NCI-H1092 treated with DMSO at 0.1 percent for 48 hours (cell line): ENCODE measurements at regions not wholly inside any gene's neighbourhood (a gene's known extent, or its start where the extent isn't known, plus 50 kb on each side); places are given as distances from the start of the nearest gene placed in this dataset.
A peak's percentile ranks its signal among the peaks of the same experiment; 100 is the strongest.

Experiments used
- DNase-seq: peaks from one replicate; lab custom pipeline; 2025; lab: John Stamatoyannopoulos, UW

DNA sequence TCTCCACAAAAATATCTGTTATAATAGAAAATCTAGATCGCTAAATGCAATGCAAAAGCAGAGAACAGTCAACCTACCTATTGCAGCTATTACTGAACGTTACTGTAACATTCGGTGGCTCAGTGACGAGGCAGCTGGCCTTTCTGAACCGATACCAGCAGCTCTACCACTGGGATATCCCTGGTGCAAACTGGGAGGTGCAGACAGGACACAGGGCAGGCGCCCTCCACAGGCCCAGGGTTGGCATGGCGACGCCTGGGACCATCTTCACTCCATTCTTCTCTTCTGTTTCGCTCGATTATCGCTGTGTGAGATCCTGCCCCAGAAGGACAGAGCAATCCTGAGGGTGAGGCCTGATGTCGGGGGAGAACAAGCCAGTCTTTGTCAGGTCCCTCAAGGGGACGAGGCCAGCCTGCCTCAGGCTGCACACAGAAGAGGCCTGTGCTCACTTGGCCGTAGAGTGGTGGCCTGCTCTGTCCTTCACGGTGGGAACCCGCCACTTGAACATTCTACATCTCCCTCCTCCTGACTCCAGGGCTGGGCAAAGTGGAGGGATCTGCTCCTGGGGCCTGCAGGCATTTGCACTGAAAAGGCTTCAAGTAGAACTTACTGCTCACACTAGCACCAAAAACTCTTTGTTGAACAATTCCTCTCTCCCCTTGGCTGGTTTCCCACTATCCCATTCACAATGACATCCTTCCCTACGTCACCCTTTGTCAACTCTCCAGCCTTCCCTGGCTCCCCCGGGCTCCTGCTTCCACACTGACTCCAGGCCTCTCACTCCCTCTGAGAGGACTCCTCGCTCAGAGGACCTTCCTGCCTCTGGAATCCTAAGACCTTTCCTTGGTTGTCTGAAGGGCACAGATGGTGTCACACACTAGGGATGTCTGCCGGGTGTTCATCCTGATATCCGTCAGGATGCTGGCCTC is 49.7 kb downstream of the CYRIA start:
- no peak for DNase-seq

DNA sequence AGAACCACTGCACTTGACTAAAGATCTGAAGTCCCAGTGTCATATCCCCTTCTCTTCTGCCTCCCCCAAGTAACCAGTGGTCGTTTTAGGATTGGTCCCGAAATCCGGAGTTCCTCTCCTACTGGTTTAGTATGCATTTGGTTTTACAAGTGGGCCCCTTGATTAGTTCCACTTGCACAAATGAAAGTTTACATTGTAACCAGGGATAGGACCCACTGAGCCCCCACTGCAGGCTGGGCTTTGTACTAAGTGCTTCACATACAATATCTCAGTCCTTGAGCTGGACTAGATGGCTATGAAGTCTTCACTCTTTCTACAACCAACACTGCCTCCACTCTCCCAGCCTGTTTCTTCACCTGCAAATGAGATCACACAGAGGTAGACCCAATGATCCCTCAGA is 50.4 kb downstream of the CYRIA start:
- DNase-seq = no peak

DNA sequence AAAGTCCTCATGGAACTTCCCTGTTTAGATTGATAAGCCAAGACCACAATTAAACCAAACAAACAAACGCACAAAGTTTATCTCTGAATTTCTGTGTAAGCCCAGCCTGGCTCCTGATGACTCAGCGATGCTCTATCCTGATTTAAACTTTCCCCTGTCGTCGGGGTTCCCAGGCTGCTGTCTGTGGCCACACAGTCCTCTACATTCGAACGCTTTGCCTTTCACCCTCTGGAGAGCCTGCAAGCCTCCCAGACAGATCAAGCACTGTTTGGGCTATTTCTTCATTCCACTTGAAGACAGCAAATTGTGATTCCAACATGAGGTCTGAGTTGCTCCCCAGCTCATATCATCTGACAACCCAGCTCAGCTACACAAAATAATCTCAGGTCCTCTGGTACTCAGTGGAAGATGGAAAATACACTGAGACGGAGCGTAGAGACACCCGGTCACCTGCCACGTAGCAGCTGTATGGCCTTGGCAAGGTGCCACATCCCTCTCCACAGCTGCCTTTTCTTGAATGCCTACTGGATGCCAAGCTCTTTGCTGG is 51.2 kb downstream of the CYRIA start:
- peak; percentile 4 for DNase-seq

DNA sequence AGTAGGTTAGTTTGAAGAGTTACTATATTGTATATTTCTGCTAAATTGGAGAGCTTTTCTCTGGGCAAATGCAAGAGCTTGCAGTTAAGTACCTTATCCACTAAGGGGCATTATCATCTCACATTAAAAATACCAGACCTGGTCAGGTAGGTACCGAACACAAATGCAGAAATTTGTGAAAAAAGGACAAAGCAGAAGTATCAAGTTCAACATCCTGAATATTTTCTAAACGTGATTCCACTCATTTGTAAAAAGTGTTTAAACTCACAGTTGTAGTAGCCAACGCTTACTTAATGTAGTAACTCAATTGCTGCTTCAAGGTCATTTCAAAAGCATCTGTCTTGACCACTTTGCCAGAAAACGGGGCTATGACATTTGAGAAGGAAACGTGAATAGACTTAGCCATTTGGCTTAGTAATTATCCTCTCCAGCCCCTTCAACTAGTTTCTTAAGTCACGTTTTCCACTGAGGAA is 52.1 kb downstream of the CYRIA start:
- DNase-seq = peak; percentile 21

DNA sequence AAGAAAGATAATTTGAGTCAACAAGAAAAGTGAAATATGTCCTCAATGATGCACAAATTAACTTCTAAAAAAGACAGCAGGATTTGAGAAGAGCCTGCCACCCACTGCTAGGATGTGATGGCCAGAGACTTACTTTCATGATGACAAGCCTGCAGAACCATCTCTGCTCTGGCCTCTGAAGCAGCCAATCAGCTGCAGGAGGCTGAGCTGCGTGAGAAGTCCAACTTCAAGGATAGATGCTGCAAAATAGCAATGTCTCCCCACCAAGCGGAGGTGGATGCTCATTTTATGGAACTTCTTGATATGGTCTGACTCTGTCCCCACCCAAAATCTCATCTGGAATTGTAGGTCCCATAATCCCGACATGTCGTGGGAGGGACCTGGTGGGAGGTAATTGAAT is 53.1 kb downstream of the CYRIA start:
- DNase-seq = no peak

DNA sequence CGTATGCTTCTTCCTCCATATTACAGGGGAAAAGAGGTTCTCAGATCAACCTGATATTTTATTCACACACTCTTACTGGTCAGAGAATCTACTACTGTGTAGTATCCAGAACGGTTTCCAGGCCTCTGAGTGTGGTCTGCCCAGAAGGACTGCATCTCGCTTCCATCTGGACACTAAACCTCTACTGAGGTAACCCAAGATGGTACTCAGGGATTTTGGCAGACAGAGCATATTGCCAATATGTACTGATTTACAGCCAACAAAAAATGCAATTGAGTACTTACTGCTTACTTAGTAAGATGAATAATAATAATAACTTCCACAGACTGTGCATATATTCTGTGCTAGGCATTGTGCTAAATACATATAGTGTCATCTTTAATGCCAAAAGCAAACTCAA is 55.8 kb downstream of the CYRIA start:
- no peak for DNase-seq

DNA sequence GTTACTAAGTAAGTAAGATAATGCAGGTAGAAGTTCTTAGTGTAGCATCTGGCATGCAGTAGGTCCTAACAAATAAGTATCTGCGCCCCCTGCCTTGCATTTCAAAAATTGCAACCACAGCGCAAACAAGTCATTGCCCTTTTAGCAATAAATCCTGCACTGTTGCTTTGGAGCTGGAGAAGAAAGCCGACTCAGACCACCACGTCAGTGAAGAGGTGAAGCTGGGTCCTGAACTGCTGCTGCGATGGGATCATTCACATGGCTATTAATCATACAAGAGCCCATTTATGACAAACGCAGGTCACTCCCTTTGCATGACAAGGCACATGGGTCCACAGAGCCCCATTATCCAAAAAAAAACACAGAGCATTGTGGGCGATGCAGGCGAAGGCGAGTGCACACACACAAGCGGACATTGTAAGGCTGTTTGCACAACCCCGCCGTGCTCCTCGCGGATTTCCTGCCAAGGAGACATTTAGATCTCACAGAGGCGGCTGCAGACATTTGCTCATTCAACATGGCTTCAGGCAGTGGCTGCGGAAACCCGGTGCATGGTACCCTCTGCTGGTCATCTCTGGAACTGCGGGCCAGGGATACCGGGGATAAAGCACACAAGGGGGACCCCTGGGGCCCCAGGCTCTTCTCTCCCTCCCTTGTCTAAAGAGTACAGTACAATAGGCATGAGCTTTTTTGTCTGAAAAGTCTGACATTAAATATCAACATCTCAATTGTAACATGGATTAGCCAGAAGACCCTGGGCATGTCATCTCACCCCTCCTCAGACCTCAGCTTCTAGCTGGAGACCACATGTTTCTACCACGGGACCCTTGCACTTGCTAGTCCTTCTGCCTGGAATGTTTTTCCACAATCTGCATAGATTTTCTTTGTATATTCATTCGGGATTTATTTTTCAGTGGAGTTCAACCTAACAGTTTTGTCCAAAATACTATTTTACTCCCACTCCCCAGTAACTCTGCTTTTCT is 56.7 kb downstream of the CYRIA start:
- DNase-seq = peak; percentile 75

DNA sequence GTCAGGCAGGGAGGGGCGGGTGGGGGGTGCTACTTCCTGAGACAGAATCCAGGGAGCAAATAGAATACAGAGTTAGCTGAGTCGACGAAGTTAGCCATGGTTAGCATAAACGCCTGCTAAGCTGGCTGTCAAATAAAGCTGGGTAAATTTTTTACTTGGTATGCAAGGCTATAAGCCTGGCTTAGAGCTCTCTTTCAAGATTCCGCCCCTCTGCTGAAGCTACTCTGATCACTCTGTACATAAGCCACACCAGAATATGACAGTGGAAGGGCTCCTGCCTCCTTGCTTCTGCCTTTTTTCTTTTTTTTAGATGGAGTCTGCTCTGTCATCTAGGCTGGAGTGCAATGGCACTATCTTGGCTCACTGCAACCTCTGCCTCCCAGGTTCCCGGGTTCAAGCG is 58.3 kb downstream of the CYRIA start:
- no peak for DNase-seq

DNA sequence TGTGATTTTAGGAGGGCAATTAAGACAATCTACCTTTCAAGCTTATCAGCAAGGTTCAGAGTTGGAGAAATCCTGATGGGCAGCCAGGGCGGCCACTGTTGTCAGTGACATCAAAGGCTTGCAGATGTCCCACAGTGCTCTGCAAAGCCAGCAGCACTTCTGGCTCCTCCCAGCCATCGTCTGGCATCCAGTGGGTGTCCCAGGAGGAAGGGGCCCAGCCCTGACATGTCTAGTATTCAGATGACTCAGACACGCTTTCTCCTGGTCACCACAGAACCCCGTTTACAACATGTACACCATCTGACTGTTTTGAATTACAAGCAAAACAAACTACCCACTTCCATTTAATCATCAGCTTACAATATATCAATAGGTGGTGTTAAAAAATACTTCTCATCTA is 61.4 kb downstream of the CYRIA start:
- DNase-seq = no peak

DNA sequence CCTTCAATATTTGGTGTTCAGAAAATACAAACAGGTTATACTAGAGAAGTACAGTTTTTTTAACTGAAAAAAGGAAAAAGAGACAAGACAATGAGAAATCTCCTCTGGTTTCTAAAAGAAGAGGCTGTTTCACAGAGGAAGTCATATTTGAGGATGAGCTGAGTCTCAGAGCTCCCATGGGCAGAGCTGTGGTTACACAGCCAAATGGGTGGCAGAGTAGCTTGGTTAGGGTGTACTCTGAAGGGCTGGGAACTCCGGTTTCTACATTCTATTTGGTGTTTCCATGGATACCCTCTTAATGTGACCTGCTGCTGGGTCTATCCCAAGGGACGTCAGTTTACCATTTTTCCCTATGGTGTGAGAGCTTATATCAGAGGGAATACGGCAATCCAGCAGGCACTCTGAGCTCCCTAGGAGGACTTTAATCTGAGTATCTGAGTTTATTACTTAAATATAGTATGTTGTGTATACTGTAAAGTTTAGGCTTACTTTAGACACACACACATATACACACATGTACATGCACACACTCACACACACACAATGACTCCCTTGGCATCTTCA is 74.2 kb downstream of the CYRIA start:
- no peak for DNase-seq

DNA sequence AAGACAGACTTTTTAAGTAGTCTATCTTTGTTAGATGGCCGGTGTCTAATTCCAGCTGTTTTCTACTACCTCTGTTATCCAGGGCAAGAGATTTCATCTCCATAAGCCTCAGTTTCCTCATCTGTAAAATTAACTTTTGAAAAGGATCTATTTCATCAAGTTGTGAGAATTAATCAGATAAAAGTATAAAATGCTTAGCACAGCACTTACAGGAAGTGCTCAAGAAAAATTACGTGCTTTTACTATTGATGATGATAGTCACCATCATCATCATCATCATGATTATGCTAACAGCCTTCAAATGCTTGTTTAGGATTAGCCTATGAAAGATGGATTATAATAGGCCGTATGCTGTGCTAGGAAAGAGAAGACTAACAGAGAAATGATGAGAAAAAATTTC is 76.2 kb downstream of the CYRIA start:
- no peak for DNase-seq

DNA sequence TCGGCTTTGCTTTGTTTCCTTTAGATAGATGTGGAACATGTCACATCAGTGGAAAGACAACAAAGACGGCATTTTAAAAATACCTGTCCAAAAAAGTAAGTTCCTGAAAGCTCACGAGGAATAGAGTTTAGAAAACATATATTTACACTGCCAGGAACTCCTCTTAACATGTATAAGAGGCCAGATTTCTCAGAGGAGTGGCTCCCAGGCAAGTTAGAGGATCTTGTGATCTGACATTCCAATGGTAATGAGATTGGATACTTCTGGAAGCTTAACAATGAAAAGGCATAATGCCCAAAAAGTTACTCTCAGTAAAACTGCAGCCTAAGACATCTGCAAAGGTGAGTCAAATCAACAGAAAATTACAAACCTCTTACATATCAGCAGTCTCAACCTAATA is 77.1 kb downstream of the CYRIA start:
- DNase-seq = no peak

DNA sequence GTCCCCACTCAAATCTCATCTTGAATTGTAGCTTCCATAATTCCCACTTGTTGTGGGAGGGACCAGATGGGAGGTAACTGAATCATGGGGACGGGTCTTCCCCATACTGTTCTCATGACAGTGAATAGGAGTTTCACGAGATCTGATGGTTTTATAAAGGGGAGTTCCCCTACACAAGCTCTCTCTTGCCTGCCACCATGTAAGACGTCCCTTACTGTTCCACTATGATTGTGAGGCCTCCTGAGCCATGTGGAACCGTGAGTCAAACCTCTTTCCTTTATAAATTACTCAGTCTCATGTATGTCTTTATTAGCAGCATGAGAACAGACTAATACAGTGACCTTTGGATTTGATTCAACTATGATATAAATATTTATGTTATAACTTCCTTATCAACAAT is 78.0 kb downstream of the CYRIA start:
- DNase-seq = no peak

DNA sequence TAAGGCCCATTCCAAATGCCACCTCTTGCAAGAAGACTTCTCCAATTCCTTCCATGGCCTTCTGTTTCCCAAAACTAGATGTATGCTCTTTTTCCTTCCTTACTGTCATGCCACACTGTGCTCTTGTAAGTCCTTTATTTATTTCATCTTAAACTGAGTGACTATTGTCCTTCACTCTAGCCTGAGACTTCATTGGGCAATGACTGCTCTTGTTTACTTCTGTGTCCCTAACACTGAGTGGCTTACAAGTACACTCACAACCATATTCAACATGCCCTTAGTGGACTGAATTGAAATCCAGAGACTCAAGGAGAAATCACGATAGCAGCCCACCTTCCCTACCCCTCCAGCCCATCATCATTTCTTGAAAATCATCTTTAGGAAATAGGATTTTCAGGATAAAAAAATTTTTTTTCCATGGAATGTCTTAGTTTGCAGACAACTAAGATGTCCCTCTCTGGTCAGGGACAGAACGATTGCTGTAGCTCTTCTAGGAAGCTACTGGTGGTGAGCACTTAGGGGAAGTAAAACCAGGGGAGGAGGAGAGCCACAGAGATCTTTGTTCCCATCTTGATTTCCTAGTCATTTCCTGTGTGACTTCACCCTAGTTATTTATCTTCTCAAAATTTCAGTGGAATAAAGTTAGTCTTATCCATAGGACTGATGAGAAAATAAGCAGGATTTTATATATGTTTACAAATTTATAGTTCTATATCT is 80.7 kb downstream of the CYRIA start:
- no peak for DNase-seq

DNA sequence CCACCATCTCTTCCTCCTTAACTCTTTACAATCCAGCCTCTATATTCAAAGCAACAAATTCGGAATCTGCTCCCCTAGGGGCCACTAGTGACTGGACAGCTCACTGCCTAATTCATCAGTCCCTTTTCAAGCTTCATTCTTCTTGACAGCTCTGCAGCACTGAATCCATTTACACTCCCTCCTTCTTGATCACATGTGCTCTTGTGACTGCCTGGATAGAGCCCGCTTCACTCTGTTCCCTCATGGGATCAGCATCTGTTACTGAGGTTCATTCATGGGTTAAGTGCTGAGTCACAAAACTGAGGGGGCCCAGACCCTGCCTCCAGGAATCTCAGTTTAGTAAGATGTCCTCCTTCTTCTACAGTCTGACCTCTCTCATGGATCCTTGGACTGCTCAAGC is 81.5 kb downstream of the CYRIA start:
- DNase-seq = no peak

DNA sequence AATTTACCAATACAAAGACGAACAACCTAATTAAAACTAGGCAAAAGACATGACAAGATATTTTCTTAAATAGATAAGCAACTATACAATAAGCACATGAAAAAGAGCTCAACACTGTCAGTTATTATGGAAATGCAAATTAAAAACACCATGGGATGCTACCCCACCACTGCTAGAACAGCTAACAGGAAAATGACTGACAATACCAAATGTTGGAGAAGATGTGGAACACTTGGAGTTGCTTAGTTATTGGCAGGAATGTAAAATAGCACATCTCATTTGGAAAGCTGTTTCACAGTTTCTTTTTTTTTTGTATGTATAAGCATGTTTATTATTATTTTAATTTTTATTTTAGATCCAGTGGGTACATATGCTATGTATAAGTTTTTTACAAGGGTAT is 84.4 kb downstream of the CYRIA start:
- DNase-seq = no peak

DNA sequence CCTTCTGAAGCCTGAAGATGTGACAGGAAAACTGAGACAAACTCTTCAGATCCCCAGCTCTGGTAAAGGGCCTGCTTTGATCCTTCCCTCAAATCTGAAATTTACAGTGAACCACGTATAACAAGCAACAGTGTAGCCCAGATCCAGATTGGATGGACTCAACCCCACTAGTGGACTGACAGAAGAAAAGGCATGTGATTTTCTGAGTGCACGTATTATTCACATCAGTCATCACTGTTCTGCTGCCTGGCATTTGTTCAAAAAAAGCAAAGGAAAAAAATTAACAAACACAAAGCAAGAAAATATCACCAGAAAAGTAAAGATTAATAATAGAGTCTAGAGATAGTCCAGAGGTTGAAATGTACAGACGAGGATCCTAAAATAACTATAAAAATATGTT is 87.6 kb downstream of the CYRIA start:
- DNase-seq = no peak

DNA sequence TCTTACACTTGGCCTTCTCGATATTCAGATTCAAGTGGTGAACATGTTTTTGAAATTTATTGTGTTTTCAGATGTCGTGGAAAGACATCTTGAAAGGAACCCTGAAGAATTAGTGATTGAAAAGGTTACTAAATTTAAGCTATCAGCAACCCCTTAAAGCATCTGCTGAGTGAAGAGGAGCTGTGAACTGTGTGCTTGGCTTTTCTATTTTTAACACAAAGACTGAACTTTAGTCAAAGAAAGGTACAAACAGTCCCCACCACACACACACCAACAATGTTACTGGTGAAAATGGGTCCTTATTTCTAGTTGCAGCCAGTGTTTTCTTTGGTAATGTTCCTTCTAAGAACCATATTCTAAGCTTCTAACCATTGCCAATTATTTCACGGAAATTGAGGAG is 95.1 kb downstream of the CYRIA start:
- DNase-seq = no peak

DNA sequence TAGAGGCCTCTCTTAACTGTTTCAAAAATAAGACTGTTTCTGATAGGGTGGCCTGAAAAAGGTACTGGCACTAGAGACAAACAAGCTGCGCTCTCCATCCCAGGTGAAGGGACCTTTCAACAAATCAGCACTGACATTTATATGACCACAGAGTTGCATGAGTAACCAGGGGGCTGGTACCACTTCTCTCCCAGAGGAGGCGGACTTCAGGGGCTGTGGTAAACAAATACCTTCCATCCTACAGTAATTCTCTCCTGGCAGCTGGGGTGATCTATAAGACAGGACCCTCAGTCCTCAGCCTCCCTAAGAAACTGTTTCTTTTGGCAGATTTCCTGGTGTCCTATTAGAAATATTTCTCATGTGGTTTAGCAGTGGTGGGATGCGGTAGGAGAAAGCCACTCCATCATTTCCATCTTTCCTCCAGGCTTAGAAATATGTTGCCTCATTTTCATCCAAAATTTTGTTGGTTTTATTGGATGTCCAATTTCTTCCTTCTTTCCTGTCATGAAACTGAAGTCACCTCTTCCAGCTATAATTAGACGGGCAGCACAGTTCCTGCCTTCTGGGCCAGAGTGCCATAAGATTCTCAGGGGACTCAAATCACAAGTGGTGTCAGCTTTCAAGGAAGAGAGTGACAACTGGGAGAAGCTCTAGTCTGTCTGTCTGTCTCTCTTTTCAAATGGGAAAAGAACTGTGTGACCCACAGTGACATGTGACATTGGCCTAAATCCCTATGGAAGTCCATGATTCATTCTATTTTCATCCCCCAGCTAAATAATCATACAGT is 96.4 kb downstream of the CYRIA start:
- no peak for DNase-seq

DNA sequence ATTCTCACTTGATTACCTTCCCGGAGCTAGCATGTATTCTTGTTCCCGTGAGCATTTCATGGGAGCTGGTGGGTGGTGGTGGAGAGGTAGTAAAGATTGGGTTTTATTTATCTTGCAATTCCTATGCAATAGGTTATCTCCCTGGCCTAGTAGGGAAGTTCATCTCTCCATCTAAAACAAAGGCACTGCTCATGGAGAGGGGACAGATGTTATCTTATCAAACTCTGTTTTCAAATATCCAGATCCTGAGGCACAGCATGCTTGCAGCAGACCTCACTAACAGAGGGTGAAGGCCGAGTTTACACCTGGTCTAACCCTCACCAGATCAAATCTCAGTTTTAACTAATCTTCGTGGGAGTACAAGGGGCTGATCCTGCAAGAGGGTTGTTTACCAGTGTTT is 98.9 kb downstream of the CYRIA start:
- DNase-seq = no peak

DNA sequence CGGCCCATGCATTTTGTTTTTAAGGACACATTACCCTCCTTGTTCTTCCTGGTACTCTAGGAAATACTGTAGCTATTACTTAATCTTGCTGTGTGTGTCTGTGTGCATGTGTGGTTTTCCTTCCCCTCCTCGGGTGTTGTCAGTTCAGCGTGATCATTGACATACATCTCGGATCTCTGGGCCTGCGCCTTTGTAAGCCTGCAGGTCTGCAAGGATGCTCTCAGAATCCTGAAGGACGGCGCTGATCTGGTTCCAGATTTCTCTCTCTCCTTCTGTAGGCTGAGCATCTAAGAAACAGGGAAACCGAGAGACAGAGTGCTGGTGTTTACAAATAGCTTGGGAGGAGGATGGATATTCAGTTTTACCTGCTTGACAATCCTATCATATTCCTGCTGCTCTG is 100.2 kb downstream of the CYRIA start:
- DNase-seq = no peak
